ENCODE measurements at regions not wholly inside any gene's neighbourhood (a gene's known extent, or its start where the extent isn't known, plus 50 kb on each side); places are given as distances from the start of the nearest gene placed in this dataset.

DNA sequence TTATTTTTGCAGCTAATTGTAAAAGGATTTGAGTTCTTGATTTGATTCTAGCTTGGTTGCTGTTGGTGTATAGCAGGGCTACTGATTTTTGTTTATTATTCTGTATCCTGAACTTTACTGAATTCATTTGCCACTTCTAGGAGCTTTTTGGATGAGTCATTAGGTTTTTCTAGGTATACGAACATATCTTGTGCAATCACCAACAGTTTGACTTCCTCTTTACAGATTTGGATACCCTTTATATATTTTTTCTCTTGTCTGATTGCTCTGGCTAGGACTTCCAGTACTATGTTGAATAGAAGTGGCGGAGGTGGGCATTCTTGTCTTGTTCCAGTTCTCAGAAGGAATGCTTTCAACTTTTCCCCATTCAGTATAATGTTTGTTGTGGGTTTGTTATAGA lies 210.8 kb downstream of the FGF10 start:
- Mint-ChIP-seq H3K4me1 (peaks cover 2% of the 10 kb centered on the region), H3K9me3 (peaks cover 17% of the 10 kb centered on the region), H3K27ac (no peak overlapping the region), H3K27me3 (ENCODE audit: insufficient read depth, low read depth) (peaks cover under 1% of the 10 kb centered on the region), H3K4me3 (no peak overlapping the region), H3K36me3 (no peaks in the 10 kb centered on the region)
- Histone ChIP-seq H3K27ac (no peak overlapping the region), H3K4me3 (no peak overlapping the region), H3K4me1 (no peaks in the 10 kb centered on the region), H3K36me3 (no peaks in the 10 kb centered on the region), H3K79me2 (ENCODE audit: low read depth) (no peaks in the 10 kb centered on the region), H3K9ac (no peak overlapping the region), H3K4me2 (no peak overlapping the region), H2AFZ (replicated peaks) (no peak overlapping the region), H3K27me3 (no peaks in the 10 kb centered on the region), H3K9me3 (ENCODE audit: low read depth) (no peaks in the 10 kb centered on the region), H4K20me1 (ENCODE audit: low read depth) (no peaks in the 10 kb centered on the region), H3F3A (ENCODE audit: low read depth) (no peaks in the 10 kb centered on the region)
- no peak for DNase-seq (ENCODE audit: low spot score)
- TF ChIP-seq, protein P1, sequence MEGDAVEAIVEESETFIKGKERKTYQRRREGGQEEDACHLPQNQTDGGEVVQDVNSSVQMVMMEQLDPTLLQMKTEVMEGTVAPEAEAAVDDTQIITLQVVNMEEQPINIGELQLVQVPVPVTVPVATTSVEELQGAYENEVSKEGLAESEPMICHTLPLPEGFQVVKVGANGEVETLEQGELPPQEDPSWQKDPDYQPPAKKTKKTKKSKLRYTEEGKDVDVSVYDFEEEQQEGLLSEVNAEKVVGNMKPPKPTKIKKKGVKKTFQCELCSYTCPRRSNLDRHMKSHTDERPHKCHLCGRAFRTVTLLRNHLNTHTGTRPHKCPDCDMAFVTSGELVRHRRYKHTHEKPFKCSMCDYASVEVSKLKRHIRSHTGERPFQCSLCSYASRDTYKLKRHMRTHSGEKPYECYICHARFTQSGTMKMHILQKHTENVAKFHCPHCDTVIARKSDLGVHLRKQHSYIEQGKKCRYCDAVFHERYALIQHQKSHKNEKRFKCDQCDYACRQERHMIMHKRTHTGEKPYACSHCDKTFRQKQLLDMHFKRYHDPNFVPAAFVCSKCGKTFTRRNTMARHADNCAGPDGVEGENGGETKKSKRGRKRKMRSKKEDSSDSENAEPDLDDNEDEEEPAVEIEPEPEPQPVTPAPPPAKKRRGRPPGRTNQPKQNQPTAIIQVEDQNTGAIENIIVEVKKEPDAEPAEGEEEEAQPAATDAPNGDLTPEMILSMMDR (IDR thresholded peaks at IDR 0.05): no peak
- TF ChIP-seq EZH2 (IDR thresholded peaks at IDR 0.05): no peak
- no peak for TF ChIP-seq EZH2phosphoT487 (IDR thresholded peaks at IDR 0.05)

DNA sequence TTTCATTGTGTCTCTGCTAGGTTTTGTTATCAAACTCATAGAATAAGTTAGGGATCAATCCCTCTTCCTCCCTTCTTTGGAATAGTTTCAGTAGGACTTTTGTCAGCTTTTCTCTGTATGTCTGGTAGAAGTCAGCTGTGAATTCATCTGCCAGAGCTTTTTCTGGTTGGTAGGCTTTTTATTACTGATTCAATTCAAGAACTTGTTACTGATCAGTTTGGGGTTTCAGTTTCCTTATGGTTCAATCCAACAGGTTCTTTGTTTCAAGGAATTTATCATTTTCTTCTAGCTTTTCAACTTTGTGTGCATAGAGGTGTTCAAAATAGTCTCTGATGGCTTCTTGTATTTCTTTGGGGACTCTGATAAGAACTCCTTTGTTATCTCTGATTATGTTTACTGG lies 221.7 kb downstream of the FGF10 start:
- Mint-ChIP-seq H3K4me1 (no peaks in the 10 kb centered on the region), H3K9me3 (peaks cover 4% of the 10 kb centered on the region), H3K27ac (no peak overlapping the region), H3K4me3 (no peak overlapping the region), H3K36me3 (no peaks in the 10 kb centered on the region), H3K27me3 (ENCODE audit: insufficient read depth, low read depth) (peaks cover 4% of the 10 kb centered on the region)
- Histone ChIP-seq H3K4me3 (no peak overlapping the region), H3K9me3 (ENCODE audit: low read depth) (peaks cover 5% of the 10 kb centered on the region), H3K4me1 (peaks cover 7% of the 10 kb centered on the region), H3K4me2 (no peak overlapping the region), H4K20me1 (ENCODE audit: low read depth) (no peaks in the 10 kb centered on the region), H3K27ac (no peak overlapping the region), H3F3A (ENCODE audit: low read depth) (no peaks in the 10 kb centered on the region), H3K79me2 (ENCODE audit: low read depth) (no peaks in the 10 kb centered on the region), H3K36me3 (no peaks in the 10 kb centered on the region), H3K27me3 (no peaks in the 10 kb centered on the region), H3K9ac (no peak overlapping the region), H2AFZ (replicated peaks) (no peak overlapping the region)
- DNase-seq (ENCODE audit: low spot score): no peak
- no peak for TF ChIP-seq EZH2phosphoT487 (IDR thresholded peaks at IDR 0.05)
- no peak for TF ChIP-seq EZH2 (IDR thresholded peaks at IDR 0.05)
- TF ChIP-seq, protein P1 (IDR thresholded peaks at IDR 0.05): no peak

GRCh38 chr5:44160369-44160768 lies 228.9 kb downstream of the FGF10 start:
- peaks cover 8% of the 10 kb centered on the region for H3K4me1 ChIP-seq
- Mint-ChIP-seq H3K36me3 (no peaks in the 10 kb centered on the region), H3K4me1 (no peaks in the 10 kb centered on the region), H3K9me3 (no peaks in the 10 kb centered on the region), H3K4me3 (no peak overlapping the region), H3K27me3 (ENCODE audit: insufficient read depth, low read depth) (no peaks in the 10 kb centered on the region), H3K27ac (no peak overlapping the region)
- TF ChIP-seq EZH2phosphoT487 (IDR thresholded peaks at IDR 0.05) (no peak), EZH2 (IDR thresholded peaks at IDR 0.05) (no peak)
- TF ChIP-seq, protein P1 (IDR thresholded peaks at IDR 0.05): no peak
- no peaks in the 10 kb centered on the region for H3K27me3 ChIP-seq
- no peaks in the 10 kb centered on the region for H3K36me3 ChIP-seq
- H3K9ac ChIP-seq: no peak overlapping the region
- no peak for DNase-seq (ENCODE audit: low spot score)
- H3K27ac ChIP-seq: no peak overlapping the region
- H4K20me1 ChIP-seq (ENCODE audit: low read depth): no peaks in the 10 kb centered on the region
- H2AFZ ChIP-seq (replicated peaks): no peak overlapping the region
- H3K4me3 ChIP-seq: no peak overlapping the region
- H3K9me3 ChIP-seq (ENCODE audit: low read depth): peaks cover 2% of the 10 kb centered on the region
- H3F3A ChIP-seq (ENCODE audit: low read depth): no peaks in the 10 kb centered on the region
- H3K4me2 ChIP-seq: no peak overlapping the region
- no peaks in the 10 kb centered on the region for H3K79me2 ChIP-seq (ENCODE audit: low read depth)

All from neural progenitor cell (in vitro differentiated cells).